NT2/D1 (cell line): ENCODE measurements at regions not wholly inside any gene's neighbourhood (a gene's known extent, or its start where the extent isn't known, plus 50 kb on each side); places are given as distances from the start of the nearest gene placed in this dataset.

Experiments
- DNase-seq: peaks from one replicate; pipeline ENCODE4 v3.0.0-alpha.2; 2011; ENCODE audit warnings: low read depth, low spot score
- H3K27me3 ChIP-seq: 2 replicates; pipeline ENCODE4 v1.6.0; 2011; ENCODE audit warnings: mild to moderate bottlenecking; ENCODE audit not compliant: insufficient read length, insufficient read depth
- H3K36me3 ChIP-seq: 2 replicates; pipeline ENCODE4 v1.6.1; 2011; ENCODE audit warnings: mild to moderate bottlenecking, low read length, mixed read lengths; ENCODE audit not compliant: insufficient read depth, insufficient read length
- H3K4me1 ChIP-seq: 2 replicates; pipeline ENCODE4 v1.5.1; 2011; ENCODE audit not compliant: insufficient read depth, insufficient read length
- H3K4me3 ChIP-seq: 2 replicates; pipeline ENCODE4 v1.5.1; 2011; ENCODE audit warnings: low read depth; ENCODE audit not compliant: insufficient read length
- H3K9ac ChIP-seq: 2 replicates; pipeline ENCODE4 v1.6.0; 2011; ENCODE audit warnings: low read depth; ENCODE audit not compliant: insufficient read length
- H3K9me3 ChIP-seq: 2 replicates; pipeline ENCODE4 v1.5.1; 2011; ENCODE audit warnings: mild to moderate bottlenecking, low read length; ENCODE audit not compliant: insufficient read depth
- SUZ12 ChIP-seq: IDR thresholded peaks from 2 replicates; pipeline ENCODE4 v1.6.1; 2011; ENCODE audit not compliant: insufficient read length, insufficient read depth; ENCODE audit errors: extremely low read depth
- YY1 ChIP-seq: IDR thresholded peaks from 2 replicates; pipeline ENCODE4 v1.6.1; 2011; ENCODE audit not compliant: insufficient read length, insufficient read depth
- ZNF274 ChIP-seq: IDR thresholded peaks from 2 replicates; pipeline ENCODE4 v1.6.1; 2011; ENCODE audit warnings: mild to moderate bottlenecking, low read depth, low read length

GRCh38 chr2:106020032-106020431, 174.1 kb downstream of the UXS1 start:
- DNase-seq = no peak
- Histone ChIP-seq H3K9ac (no peak overlapping the region), H3K4me3 (no peak overlapping the region), H3K27me3 (no peaks in the 10 kb centered on the region), H3K9me3 (no peaks in the 10 kb centered on the region), H3K4me1 (peaks cover 2% of the 10 kb centered on the region), H3K36me3 (no peaks in the 10 kb centered on the region)
- no peak for TF ChIP-seq SUZ12
- no peak for TF ChIP-seq YY1
- no peak for TF ChIP-seq ZNF274

- no peak for DNase-seq
- Histone ChIP-seq H3K27me3 (no peaks in the 10 kb centered on the region), H3K36me3 (no peaks in the 10 kb centered on the region), H3K4me3 (no peak overlapping the region), H3K9me3 (no peaks in the 10 kb centered on the region), H3K4me1 (peaks cover 2% of the 10 kb centered on the region), H3K9ac (no peak overlapping the region)
- TF ChIP-seq YY1 (no peak), ZNF274 (no peak), SUZ12 (no peak)
Measured at GRCh38 chr2:106018141-106018540, 176.0 kb downstream of the UXS1 start.

GRCh38 chr2:106012591-106013347, 181.3 kb downstream of the UXS1 start:
- no peak overlapping the region for H3K9ac ChIP-seq
- H3K27me3 ChIP-seq = no peaks in the 10 kb centered on the region
- no peaks in the 10 kb centered on the region for H3K4me1 ChIP-seq
- H3K4me3 ChIP-seq = no peak overlapping the region
- DNase-seq = no peak
- peaks cover 28% of the 10 kb centered on the region; the same call in 1 of the 2 replicates for H3K9me3 ChIP-seq
- TF ChIP-seq YY1 = no peak
- no peak for TF ChIP-seq SUZ12
- no peak for TF ChIP-seq ZNF274
- no peaks in the 10 kb centered on the region for H3K36me3 ChIP-seq

- TF ChIP-seq YY1 (no peak), SUZ12 (no peak), ZNF274 (no peak)
- Histone ChIP-seq H3K36me3 (no peaks in the 10 kb centered on the region), H3K4me3 (no peak overlapping the region), H3K9ac (no peak overlapping the region), H3K27me3 (no peaks in the 10 kb centered on the region), H3K9me3 (peaks cover 34% of the 10 kb centered on the region; the same call in 1 of the 2 replicates), H3K4me1 (no peaks in the 10 kb centered on the region)
- DNase-seq = no peak
Measured at GRCh38 chr2:106012001-106012590, 182.0 kb downstream of the UXS1 start.

- no peak overlapping the region for H3K9ac ChIP-seq
- DNase-seq = no peak
- no peaks in the 10 kb centered on the region for H3K27me3 ChIP-seq
- TF ChIP-seq YY1 = no peak
- no peak for TF ChIP-seq ZNF274
- no peak for TF ChIP-seq SUZ12
- H3K4me3 ChIP-seq = no peak overlapping the region
- H3K9me3 ChIP-seq = peaks cover 42% of the 10 kb centered on the region; the same call in 1 of the 2 replicates
- H3K4me1 ChIP-seq = no peaks in the 10 kb centered on the region
- no peaks in the 10 kb centered on the region for H3K36me3 ChIP-seq
Measured at GRCh38 chr2:106011380-106011779, 182.7 kb downstream of the UXS1 start.

GRCh38 chr2:106010818-106011355, 183.2 kb downstream of the UXS1 start:
- Histone ChIP-seq H3K9ac (no peak overlapping the region), H3K27me3 (no peaks in the 10 kb centered on the region), H3K4me3 (no peak overlapping the region), H3K36me3 (no peaks in the 10 kb centered on the region), H3K9me3 (peaks cover 45% of the 10 kb centered on the region; the same call in 1 of the 2 replicates), H3K4me1 (no peaks in the 10 kb centered on the region)
- TF ChIP-seq ZNF274 = no peak
- no peak for DNase-seq

- no peaks in the 10 kb centered on the region for H3K27me3 ChIP-seq
- no peaks in the 10 kb centered on the region for H3K36me3 ChIP-seq
- DNase-seq = no peak
- H3K9me3 ChIP-seq = peaks cover 57% of the 10 kb centered on the region
- no peak overlapping the region for H3K9ac ChIP-seq
- no peak overlapping the region for H3K4me3 ChIP-seq
- TF ChIP-seq YY1 (no peak), SUZ12 (no peak)
- H3K4me1 ChIP-seq = no peaks in the 10 kb centered on the region
Measured at GRCh38 chr2:106009096-106009495, 185.0 kb downstream of the UXS1 start.
